ENCODE measurements at regions not wholly inside any gene's neighbourhood (a gene's known extent, or its start where the extent isn't known, plus 50 kb on each side); places are given as distances from the start of the nearest gene placed in this dataset.

GRCh38 chr4:175070444-175070843 is 152.3 kb downstream of the ADAM29 start:
- no peak for TF ChIP-seq YY1 (IDR thresholded peaks at IDR 0.05; ENCODE audit: extremely low read depth, insufficient replicate concordance, low read depth, low read length)
- no peak for TF ChIP-seq JUND (IDR thresholded peaks at IDR 0.05)
